AML-193 (cell line): ENCODE measurements at regions not wholly inside any gene's neighbourhood (a gene's known extent, or its start where the extent isn't known, plus 50 kb on each side); places are given as distances from the start of the nearest gene placed in this dataset.
"Not testable (repeated sequence)": the region's sequence is repeated elsewhere in the genome, so short reads cannot be mapped to it uniquely, and the experiment has no call there.

Source experiments
- DNase-seq, 2 experiments: peaks; one replicate each; lab custom pipeline; 2025; lab: John Stamatoyannopoulos, UW

DNA sequence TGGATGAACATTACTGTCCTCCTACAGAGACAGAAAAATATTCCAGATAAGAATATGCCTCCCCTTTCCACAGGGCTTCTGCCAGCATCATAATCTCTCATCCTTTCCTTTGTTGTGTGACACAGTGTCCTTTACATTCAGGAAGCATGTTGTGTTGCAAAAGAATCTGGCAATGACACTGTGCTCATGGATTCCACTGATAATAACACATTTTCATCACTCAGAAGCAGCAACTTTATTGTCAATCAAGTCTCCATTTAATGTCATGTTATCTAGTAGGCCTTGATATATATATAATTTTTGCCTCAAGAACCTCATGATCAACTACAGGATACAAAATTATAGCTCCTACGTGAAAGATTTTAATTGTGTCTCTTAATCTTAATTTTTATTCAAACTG, 833.9 kb downstream of the FSTL5 start:
- no peak for DNase-seq

DNA sequence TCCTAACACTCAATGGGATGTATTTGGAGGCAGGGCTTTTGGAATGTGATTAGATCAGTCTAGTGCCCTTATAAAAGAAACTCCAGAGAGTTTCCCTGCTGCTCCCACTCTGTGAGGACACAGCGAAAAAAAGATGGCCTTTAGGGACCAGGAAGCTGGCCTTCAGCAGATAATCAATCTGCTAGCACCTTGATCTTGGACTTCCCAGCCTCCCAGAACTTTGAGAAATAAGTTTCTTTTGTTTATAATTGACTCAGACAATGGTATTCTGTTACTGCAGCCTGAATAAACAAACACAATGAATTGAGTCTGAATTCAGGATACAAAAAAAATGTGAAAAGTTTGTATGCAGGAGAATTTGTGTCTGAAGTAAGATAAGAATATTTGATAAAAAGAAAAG, 842.1 kb downstream of the FSTL5 start:
- no peak for DNase-seq

DNA sequence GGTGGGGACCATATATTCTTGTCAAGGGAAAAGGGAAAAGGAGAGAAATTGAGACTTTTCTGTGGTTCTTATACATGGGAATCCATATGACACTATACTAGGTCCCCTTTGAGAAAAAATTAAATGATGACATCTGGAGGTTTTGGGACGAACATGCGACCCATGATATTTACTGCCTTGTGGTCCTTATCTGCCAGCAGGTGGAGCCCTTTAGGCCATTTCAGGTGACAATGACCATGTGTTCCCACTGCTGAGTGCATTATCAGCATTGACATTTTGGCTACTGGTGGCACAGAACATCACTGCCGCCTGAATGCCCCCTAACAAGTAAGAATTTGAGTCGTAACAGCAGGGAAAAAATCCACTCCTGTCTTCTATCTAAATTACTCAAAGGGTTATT, 843.4 kb downstream of the FSTL5 start:
- DNase-seq = peak; percentile 5 to 40

DNA sequence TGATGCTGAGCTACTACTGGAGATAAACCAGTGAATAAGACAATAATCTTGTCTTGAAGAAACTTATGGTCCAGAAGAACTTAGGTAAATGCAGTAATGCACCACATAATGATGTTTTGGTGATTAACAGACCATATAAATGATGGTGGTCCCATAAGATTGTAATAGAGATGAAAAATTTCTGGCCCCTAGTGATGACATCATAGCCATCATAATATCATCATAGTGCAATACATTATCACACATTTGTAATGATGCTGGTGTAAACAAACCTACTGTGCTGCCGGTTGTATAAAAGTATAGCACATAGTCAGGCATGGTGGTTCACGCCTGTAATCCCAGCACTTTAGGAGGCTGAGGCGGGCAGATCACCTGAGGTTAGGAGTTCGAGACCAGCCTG, 846.8 kb downstream of the FSTL5 start:
- no peak for DNase-seq

DNA sequence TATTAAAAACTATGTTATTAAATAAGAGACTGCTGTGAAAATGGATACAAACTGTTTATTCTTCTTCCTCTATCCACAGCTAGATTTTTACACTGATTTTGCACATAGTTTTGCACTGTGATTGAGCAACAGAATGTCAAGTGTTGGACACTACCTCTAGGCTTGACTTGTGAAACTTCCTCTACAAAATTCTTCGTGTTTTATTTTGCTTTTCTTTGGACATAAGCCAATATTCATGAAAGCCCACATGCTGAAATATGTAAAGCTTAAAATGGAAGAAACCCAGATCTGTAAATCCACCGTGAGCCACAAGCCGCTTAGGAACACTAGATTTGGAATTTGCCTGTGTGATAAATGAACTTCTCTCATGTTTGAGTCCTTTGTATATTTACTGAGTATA, 849.4 kb downstream of the FSTL5 start:
- peak; percentile 16 to 18 for DNase-seq

DNA sequence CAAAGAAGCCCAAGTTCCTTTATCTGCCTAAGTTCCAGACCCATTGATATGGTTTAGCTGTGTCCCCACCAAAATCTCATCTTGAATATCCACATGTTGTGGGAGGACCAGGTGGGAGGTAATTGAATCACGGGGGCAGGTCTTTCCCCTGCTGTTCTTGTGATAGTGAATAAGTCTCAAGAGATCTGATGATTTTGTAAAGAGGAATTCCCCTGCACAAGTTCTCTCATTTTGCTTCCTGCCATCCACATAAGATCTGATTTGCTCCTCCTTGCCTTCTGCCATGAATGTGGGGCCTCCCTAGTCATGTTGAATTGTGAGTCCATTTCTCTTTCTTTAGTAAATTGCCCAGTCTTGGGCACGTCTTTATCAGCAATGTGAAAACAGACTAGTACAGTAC, 860.2 kb downstream of the FSTL5 start:
- DNase-seq = no peak

DNA sequence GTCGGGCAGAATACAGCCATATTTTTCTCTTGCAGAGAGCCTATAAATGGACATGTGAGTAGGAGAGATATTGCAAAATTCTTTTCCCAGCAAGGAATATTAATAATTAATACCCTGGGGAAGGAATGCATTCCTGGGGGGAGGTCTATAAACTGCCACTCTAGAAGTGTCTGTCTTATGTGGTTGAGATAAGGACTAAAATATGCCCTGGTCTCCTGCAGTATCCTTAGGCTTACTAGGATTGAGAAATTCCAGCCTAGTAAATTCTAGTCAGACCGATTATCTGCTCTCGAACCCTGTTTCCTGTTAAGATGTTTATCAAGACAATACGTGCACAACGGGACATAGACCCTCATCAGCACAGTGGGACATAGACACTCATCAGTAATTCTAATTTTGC, 872.6 kb downstream of the FSTL5 start:
- DNase-seq = no peak

DNA sequence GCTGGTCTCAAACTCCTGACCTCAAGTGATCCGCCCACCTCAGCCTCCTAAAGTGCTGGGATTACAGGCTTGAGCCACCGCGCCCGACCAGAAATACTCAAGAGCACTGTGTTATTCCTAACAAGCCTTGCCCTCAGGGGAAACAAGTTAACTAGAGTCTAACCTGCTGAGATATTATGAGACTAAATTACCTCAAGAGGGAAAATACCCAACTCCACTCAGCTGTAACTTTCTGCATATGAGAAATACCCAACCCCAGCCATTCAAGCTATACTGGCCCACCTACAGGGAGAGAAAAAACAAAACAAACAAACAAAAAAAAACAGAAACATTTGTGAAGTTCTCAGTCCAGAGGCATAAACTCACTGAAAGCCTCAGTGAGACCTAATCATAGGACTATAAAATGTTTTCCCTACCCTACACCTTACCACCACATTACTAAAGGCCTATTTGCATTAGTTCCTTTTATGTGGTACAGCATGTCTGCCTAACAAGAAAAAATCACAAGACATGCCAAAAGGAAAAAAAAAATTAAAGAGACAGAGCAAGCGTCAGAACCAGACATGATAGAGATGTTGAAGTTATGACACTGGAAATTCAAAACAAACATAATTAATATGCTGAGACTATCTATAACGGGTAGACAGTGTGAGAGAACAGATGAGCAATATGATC, 876.0 kb downstream of the FSTL5 start:
- no peak for DNase-seq

DNA sequence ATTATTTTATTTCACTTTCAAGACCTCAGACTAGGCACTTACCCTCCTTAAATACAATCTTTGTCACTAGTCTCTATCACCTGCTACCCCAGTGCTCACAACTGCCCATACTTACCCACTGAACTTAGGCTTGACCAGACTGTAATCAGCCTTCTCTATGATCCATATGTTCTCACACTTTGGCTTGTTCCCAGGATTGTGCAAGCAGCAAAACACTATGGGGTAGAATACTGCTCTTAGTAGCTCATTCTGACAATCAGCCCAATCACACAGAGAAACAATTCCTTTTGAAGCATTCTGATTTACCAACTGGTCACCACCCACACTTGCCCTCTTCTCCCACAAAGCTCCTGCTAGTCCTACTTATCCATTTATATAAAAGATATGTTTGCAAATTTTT, 878.3 kb downstream of the FSTL5 start:
- no peak for DNase-seq

DNA sequence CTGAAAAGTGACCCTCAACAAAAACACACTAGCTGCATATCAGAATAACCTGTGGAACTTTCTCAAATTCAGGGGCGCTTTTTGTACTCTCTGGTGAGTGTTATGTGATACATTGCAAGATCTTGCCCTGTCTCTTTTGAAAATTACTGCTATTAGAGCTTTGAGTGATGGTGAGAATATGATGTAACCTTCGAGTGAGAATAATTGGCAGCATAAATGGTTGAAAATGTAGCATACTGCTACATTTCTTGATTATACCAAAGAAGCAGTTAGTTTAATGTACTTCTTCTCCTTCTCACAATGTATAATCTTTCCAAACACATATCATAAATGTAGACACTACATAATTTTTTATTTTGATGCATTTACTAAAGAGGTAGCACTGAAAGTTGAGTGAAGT, 882.9 kb downstream of the FSTL5 start:
- no peak for DNase-seq

DNA sequence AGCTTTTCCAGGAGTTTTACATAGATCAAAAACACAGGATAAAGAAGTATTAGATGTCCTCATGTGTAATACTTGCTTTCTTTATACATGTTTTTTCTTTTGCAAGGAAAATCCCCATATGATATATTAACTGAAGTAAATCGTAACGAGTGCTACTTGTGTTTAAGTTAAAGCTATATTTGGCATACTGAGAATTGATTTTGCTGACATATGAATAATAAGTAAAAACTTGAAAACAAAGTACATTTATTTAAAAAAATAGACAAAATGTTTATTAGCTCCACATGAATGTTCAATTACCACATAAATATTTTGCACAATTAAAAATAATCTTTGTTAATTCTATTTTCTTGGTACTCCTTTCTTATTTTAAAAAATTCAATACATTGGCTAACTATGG, 884.7 kb downstream of the FSTL5 start:
- DNase-seq = no peak

DNA sequence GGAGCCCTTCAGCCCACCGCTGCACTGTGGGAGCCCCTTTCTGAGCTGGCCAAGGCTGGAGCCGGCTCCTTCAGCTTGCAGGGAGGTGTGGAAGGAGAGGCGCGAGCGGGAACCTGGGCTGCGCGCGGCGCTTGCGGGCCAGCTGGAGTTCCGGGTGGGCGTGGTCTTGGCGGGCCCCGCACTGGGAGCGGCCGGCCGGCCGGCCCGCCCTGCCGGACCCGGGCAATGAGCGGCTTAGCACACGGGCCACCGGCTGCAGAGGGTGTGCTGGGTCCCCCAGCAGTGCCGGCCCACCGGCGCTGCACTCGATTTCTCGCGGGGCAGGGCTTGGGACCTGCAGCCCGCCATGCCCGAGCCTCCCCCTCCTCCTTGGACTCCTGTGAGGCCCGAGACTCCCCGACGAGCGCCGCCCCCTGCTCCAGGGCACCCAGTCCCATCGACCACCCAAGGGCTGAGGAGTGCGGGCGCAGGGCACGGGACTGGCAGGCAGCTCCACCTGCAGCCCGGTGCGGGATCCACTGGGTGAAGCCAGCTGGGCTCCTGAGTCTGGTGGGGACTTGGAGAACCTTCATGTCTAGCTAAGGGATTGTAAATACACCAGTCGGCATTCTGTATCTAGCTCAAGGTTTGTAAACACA, 886.5 kb downstream of the FSTL5 start:
- not testable (repeated sequence) for DNase-seq

DNA sequence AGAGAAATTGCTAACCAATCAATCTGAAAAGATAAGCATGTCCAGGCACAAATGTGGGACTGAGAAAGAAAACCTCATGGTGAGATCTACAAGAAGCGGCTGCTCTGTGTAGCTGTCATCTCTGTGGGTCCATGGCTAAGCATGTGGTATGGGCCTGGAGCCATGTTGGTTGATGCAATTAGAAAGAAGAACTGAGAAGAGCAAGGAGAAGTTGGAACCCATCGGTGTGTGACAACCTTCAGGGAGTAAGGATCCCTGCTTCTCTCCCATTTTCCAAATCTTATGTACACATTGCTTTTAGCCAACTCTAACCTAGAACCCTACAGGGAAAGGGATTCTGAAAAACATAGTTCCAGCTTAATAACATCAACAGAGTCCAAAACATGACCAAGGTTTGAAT, 890.2 kb downstream of the FSTL5 start:
- DNase-seq = no peak

DNA sequence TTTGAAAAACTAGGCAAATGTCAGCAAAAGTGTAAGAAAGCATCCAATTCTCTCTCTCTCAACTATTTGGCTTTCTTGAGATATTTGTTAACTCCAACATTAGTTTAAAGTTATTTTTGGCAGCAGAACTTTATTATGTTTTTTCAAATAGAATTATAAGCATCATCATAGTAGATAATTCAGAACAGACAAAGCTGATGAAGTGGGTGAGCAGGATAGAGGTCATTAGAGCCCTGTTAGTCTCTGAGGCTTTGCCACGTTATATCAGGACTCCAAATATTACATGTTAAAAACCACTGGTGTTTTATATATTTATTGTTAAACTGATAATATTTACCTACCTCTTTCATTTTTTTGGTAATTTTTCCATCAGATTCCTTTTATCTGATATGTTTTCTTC, 903.0 kb downstream of the FSTL5 start:
- DNase-seq = no peak

DNA sequence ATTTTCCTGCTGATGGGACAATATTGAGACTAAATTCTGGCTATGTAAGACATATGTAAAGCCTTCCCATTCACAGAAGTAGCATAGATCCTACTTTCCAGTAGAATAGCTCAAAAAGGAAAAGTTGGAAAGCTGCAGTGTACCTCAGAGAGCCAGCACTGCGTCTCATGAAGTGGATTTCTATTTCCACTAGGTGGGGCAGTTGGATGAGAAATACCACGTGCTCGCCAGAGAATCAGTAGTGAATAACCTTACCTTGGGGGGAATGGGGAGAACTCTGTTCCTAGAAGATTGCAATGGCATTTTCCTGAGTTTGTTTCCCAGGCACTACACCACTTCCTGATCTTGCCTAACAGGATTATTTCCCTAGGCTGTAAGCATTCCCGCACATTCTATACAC, 907.1 kb downstream of the FSTL5 start:
- DNase-seq = peak in 1 of 2 experiments; percentile 8

DNA sequence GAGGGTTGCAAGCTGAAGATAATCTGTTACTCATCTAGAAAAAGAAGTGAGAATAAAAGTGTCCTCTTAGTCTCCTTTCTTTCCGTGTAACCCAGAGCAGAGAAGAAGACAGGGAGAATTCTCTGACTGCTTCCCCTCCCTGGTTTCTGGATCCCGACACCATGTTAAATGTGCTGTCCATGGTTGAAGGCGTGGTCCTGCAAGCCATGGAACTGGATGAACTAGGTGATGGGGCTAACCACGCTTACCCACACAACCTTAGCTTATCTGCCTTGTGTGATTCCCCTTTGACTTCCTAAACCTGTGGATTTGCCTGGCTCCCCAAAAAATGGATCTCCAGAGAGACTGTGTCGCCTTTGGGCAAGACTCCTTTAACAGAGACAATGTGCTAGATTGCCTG, 907.6 kb downstream of the FSTL5 start:
- no peak for DNase-seq

DNA sequence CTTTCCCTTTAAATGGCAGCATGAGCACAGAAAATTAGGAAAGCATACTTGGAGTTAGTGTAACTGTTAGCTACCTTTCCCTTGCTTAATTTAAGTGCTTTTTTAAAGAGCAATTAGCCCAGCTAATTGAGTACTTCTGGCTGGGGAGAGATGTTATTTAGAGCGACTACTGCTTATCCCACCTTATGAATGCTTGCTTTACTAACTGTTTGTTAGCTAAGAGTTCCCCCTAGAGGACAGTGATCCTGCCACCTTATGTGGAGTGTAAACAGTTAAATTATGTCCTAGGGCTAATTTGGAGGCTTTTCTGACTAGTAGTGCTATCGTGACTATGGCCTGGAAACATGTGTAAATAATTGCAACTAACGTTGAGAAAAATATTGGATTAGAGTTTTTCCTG, 909.4 kb downstream of the FSTL5 start:
- no peak for DNase-seq

DNA sequence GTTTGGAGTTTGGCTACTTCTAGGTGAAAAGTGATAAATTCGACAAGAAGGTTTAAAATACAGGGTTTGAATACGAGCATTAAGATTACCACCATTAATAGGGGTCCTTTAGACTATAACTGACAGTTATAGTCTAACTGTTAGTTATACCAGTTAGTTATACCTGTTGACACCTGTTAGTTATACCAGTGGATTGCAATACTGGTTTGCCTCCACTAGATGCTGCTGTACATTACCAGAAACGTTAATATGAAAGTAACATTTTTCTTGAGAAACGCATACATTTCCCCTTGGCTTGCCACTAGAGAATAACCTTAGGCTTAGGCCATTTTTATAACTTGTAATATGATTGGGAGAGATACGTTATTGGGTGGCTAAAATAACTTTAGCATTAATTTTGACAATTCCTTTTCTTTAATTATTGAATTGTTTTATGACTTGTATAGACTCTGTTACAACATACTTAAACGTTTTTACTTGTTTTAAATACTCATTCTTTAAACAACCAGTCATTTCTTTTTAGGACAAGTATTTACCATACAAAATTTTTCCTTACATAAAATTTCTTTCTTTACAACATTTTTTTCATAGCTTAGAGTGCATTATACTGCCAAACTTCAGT, 911.2 kb downstream of the FSTL5 start:
- DNase-seq = peak; percentile 27 to 30

DNA sequence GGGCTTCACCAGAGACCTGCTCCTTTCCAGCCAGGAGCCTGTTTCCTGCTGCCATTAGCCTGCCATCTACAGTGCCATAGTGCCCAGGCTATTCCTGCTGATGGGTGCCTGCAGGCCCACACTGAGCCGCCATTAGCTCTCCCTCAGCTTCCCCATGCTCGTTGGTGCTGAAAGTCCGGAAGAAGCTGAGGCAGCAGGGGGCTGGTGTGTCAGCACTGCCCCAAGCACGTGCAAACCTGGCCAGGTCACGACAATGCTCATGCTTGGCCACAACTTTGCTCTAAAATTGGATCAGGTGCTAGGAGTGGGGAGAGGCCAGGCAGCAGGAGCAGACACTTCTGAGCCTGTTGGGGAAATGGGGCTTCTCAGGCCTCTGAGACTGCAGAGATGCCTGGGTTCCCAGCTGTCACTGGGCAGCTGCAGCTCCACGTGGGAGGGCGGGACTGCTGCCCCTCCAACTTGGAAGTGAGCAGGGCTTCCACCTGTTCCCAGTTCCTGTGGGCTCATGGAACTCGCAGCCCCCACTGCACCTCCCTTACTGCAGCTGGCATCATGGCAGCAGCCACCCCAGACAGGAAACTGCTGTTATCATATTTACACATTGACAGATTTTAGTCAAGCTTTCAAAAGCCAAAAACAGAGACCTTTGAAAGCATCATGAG, 913.9 kb downstream of the FSTL5 start:
- no peak for DNase-seq

DNA sequence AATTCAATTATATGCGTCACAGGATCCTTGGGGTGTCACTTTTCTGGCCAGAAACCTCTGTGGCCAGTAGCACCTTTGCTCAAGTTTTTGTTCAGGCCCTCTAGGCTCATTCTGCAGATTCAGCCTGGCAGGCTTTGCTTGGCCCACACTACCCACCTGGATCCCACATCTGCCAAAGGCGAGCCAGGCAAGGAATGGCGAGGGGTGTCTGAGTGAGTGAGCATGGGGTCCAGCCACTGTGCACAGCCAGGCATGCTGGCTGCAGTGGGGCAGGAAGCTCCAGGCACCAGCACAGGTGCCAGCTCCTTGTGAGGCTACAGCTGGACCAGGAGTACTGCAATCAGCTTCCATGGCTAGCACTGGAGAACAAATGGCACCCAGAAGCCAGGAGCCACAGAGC, 914.9 kb downstream of the FSTL5 start:
- DNase-seq = no peak

DNA sequence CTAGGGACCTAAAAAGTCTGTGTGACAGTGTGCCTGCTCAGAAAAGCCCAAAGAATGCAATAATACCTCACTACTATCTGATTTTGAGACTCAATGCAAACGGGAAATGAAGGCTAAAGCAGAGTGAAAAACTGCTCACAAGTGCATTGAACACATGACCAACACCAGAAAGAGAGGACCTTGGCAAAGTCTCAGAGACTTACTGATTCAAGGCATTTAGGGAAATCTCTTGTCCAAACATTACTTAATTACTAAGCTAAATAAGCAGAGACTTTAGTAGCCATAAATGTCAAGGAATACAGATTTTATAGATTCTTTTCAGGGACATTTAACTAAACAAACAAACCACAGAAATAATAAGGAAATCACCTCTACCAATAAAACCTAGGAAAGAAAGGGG, 916.0 kb downstream of the FSTL5 start:
- no peak for DNase-seq

DNA sequence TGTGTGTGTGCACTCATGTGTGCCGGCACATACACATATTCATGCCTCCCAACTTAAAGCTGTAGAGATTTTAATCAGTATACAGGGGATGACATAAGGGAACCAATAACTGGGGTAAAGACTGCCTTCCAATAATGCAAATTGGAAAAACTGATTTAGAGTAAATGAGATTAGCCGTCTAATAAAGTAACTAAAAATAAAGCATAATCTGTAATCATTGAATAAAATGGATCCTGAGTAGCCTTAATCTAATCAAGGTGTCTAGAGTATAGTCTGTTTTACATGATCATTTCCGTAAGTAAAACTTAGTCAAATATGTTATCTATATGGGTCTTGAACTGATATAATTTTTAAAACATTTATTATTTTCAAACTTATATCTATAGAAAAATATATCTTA, 925.8 kb downstream of the FSTL5 start:
- DNase-seq = no peak

DNA sequence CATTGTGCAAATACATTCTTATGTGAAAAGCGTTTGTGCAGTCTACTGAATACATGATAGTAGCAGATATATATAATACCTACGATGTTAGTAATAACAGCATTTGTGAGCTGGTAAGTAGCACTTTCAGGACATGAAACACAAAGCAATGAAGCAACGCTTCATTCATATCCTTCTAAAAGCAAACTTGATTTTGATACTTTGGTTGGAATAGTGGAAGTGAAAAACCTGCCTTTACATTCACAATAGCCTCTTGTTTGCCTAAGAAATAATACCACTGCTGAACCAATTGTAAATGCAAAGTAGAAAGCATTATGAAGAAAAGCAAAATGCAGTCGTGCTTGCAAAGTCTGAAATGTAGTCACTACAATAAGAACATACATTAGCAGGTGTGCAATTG, 926.3 kb downstream of the FSTL5 start:
- DNase-seq = no peak
